H1 (cell line): ENCODE measurements at regions not wholly inside any gene's neighbourhood (a gene's known extent, or its start where the extent isn't known, plus 50 kb on each side); places are given as distances from the start of the nearest gene placed in this dataset.
"Not testable (repeated sequence)": the region's sequence is repeated elsewhere in the genome, so short reads cannot be mapped to it uniquely, and the experiment has no call there.

Experiments
- CTCF ChIA-PET: fragments of 300-600 bp; sonication (Branson Sonifier 250); formaldehyde crosslinking; loops from one replicate; lab custom pipeline; 2021; ENCODE audit not compliant: partially characterized antibody; lab: Charles Lee
- POLR2A ChIA-PET: fragments of 300-600 bp; sonication (Branson Sonifier 250); formaldehyde crosslinking; loops from one replicate; lab custom pipeline; 2021; ENCODE audit warnings: inconsistent platforms; ENCODE audit not compliant: partially characterized antibody; lab: Charles Lee
- DNase-seq, 2 experiments: peaks; one replicate each; pipeline versions ENCODE4 v3.0.0 to v3.0.0-alpha.2; 2010 to 2022; ENCODE audit warnings: low spot score in 2 of 2, low read depth in 1 of 2, mixed read lengths in 1 of 2
- FAIRE-seq: peaks from 2 replicates; lab custom pipeline; 2011; peaks lifted over from hg19 to GRCh38; lab: Jason Lieb, UNC
- H2AFZ ChIP-seq: 2 replicates; pipeline ENCODE4 v1.8.1; 2012; ENCODE audit warnings: low read length, inconsistent platforms
- H2AK5ac ChIP-seq: 2 replicates; pipeline ENCODE4 v1.6.1; 2013; ENCODE audit warnings: low read depth, low read length
- H2BK120ac ChIP-seq: replicated peaks from 2 replicates; pipeline ENCODE3; 2013; ENCODE audit warnings: low read depth, low read length, inconsistent platforms
- H2BK12ac ChIP-seq: 2 replicates; pipeline ENCODE4 v1.6.1; 2013; ENCODE audit warnings: low read depth, low read length
- H2BK15ac ChIP-seq: 2 replicates; pipeline ENCODE4 v1.6.1; 2013; ENCODE audit warnings: low read length
- H2BK20ac ChIP-seq: 2 replicates; pipeline ENCODE4 v1.6.1; 2013; ENCODE audit warnings: low read length
- H2BK5ac ChIP-seq: 2 replicates; pipeline ENCODE4 v1.6.1; 2013; ENCODE audit warnings: low read depth, low read length
- H3K14ac ChIP-seq: 2 replicates; pipeline ENCODE4 v1.6.1; 2013; ENCODE audit warnings: inconsistent platforms; ENCODE audit not compliant: insufficient read length
- H3K18ac ChIP-seq: 2 replicates; pipeline ENCODE4 v1.6.1; 2013; ENCODE audit warnings: low read length; ENCODE audit errors: extremely low read depth
- H3K23ac ChIP-seq: 2 replicates; pipeline ENCODE4 v1.6.1; 2013; ENCODE audit warnings: inconsistent platforms; ENCODE audit not compliant: insufficient read length
- H3K23me2 ChIP-seq: 2 replicates; pipeline ENCODE4 v1.6.1; 2013; ENCODE audit warnings: low read depth, low read length
- H3K27ac ChIP-seq: 2 replicates; pipeline ENCODE4 v1.6.1; 2011; ENCODE audit warnings: low read depth, low read length, inconsistent platforms
- H3K27me3 ChIP-seq, 4 experiments: replicated peaks in 1 of 4; 1 replicate in 1 of 4; 2 replicates in 3 of 4; pipeline versions ENCODE4 v1.6.1 to v1.8.1; 2011 to 2013; ENCODE audit warnings: low read length in 3 of 4, mild to moderate bottlenecking in 3 of 4, inconsistent platforms in 2 of 4, mixed read lengths in 2 of 4, moderate library complexity in 1 of 4; ENCODE audit not compliant: control insufficient read depth in 3 of 4, insufficient read depth in 3 of 4; ENCODE audit errors: extremely low read depth in 1 of 4
- H3K36me3 ChIP-seq, 4 experiments: 2 replicates each; pipeline versions ENCODE4 v1.6.1 to v1.8.1; 2011 to 2013; ENCODE audit warnings: mild to moderate bottlenecking in 4 of 4, low read length in 3 of 4, moderate library complexity in 2 of 4, control low read depth in 1 of 4, inconsistent platforms in 1 of 4; ENCODE audit not compliant: insufficient read depth in 4 of 4, control insufficient read depth in 2 of 4
- H3K4ac ChIP-seq: replicated peaks from 2 replicates; pipeline ENCODE3; 2013; ENCODE audit warnings: low read length, low read depth, mixed read lengths, inconsistent platforms; ENCODE audit not compliant: insufficient read length
- H3K4me1 ChIP-seq, 4 experiments: replicated peaks in 1 of 4; 1 replicate in 1 of 4; 2 replicates in 3 of 4; pipeline versions ENCODE4 v1.6.1 to v1.8.1; 2011 to 2013; ENCODE audit warnings: low read length in 3 of 4, inconsistent platforms in 2 of 4, mixed read lengths in 1 of 4; ENCODE audit not compliant: insufficient read depth in 4 of 4, control insufficient read depth in 3 of 4
- H3K4me2 ChIP-seq, 2 experiments: 2 replicates each; pipeline versions ENCODE4 v1.6.1 to v1.8.1; 2011 to 2013; ENCODE audit warnings: low read depth in 2 of 2, low read length in 2 of 2, control low read depth in 1 of 2, inconsistent platforms in 1 of 2, mild to moderate bottlenecking in 1 of 2; ENCODE audit not compliant: insufficient read depth in 1 of 2
- H3K4me3 ChIP-seq, 4 experiments: fragments of 200-600, 300-600 bp in 1 of 4; sonication (generic), shearing (Covaris generic), sonication (Bioruptor Twin) in 1 of 4; 2 replicates each; pipeline versions ENCODE4 v1.5.1 to v1.8.1; 2011 to 2016; ENCODE audit warnings: low read length in 4 of 4, low read depth in 3 of 4, control low read depth in 2 of 4, inconsistent platforms in 2 of 4, mild to moderate bottlenecking in 2 of 4, mixed read lengths in 1 of 4, moderate library complexity in 1 of 4; ENCODE audit not compliant: insufficient read depth in 2 of 4; ENCODE audit errors: extremely low read depth in 1 of 4
- H3K56ac ChIP-seq: replicated peaks from 2 replicates; pipeline ENCODE3; 2013; ENCODE audit warnings: low read depth, mild to moderate bottlenecking, mixed read lengths, low read length, inconsistent platforms; ENCODE audit not compliant: insufficient read length
- H3K79me1 ChIP-seq: 2 replicates; pipeline ENCODE4 v1.6.1; 2013; ENCODE audit warnings: low read depth, low read length, control low read depth
- H3K79me2 ChIP-seq, 2 experiments: 2 replicates each; pipeline versions ENCODE4 v1.6.1 to v1.8.1; 2012 to 2013; ENCODE audit warnings: low read length in 2 of 2, mild to moderate bottlenecking in 2 of 2, inconsistent platforms in 1 of 2; ENCODE audit not compliant: insufficient read depth in 2 of 2, control insufficient read depth in 1 of 2
- H3K9ac ChIP-seq, 4 experiments: replicated peaks in 1 of 4; 1 replicate in 1 of 4; 2 replicates in 3 of 4; pipeline versions ENCODE4 v1.6.1 to v1.8.1; 2011 to 2013; ENCODE audit warnings: low read depth in 3 of 4, low read length in 3 of 4, control low read depth in 2 of 4, mild to moderate bottlenecking in 2 of 4, moderate library complexity in 2 of 4, inconsistent platforms in 1 of 4; ENCODE audit errors: extremely low read depth in 1 of 4
- H3K9me3 ChIP-seq, 2 experiments: 2 replicates each; pipeline versions ENCODE4 v1.6.1 to v1.8.1; 2012 to 2013; ENCODE audit warnings: mild to moderate bottlenecking in 2 of 2, moderate library complexity in 2 of 2, control low read depth in 1 of 2, inconsistent platforms in 1 of 2, low read depth in 1 of 2, low read length in 1 of 2, mixed read lengths in 1 of 2; ENCODE audit not compliant: insufficient read depth in 2 of 2
- H4K20me1 ChIP-seq, 2 experiments: replicated peaks in 1 of 2; 2 replicates each; pipeline versions ENCODE3 to v1.8.1; 2011 to 2013; ENCODE audit warnings: inconsistent platforms in 2 of 2, low read length in 2 of 2, mild to moderate bottlenecking in 1 of 2; ENCODE audit not compliant: insufficient read depth in 2 of 2, control insufficient read depth in 1 of 2
- H4K5ac ChIP-seq: 2 replicates; pipeline ENCODE4 v1.6.1; 2013; ENCODE audit warnings: low read length, low read depth, mixed read lengths, inconsistent platforms; ENCODE audit not compliant: insufficient read length
- H4K8ac ChIP-seq: 2 replicates; pipeline ENCODE4 v1.8.0; 2013; ENCODE audit warnings: mild to moderate bottlenecking, moderate library complexity, low read length, inconsistent platforms; ENCODE audit not compliant: insufficient read depth; ENCODE audit errors: extremely low read depth
- H4K91ac ChIP-seq: replicated peaks from 2 replicates; pipeline ENCODE3; 2013; ENCODE audit warnings: low read length, mixed read lengths, inconsistent platforms; ENCODE audit not compliant: insufficient read length
- WGBS, 2 experiments: shearing (Covaris generic) in 1 of 2; methylation state at CpG; one replicate each; pipeline versions ENCODE4 v1.1.6 to v1.1.7; 2013 to 2015; ENCODE audit warnings: low lambda C conversion rate in 2 of 2, mixed read lengths in 2 of 2, inconsistent platforms in 1 of 2, low coverage in 1 of 2, missing lambda C conversion rate in 1 of 2; ENCODE audit not compliant: insufficient replicate concordance in 2 of 2, insufficient coverage in 1 of 2, insufficient read length in 1 of 2; ENCODE audit errors: extremely low coverage in 1 of 2, missing lambda C conversion rate in 1 of 2; 5-methylcytosine and 5-hydroxymethylcytosine counted together

DNA sequence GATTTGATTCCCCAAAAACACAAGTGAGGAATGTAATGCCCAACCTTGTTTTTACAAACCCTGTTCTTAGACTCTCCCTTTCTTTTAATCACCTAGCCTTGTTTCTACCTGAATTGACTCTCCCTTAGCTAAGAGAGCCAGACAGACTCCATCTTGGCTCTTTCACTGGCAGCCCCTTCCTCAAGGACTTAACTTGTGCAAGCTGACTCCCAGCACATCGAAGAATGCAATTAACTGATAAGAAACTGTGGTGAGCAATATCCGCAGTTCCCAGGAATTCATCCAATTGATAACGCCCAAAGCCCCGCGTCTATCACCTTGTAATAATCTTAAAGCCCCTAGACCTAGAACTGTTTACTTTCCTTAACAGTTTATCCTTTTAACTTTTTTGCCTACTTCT, 120.2 kb upstream of the DEFB108B start:
- H4K91ac ChIP-seq, H2AK5ac ChIP-seq, H3K79me2 ChIP-seq, H3K23ac ChIP-seq, H2BK12ac ChIP-seq, FAIRE-seq, H3K56ac ChIP-seq, H3K27ac ChIP-seq, H3K9me3 ChIP-seq, H3K36me3 ChIP-seq, H3K14ac ChIP-seq, H4K20me1 ChIP-seq, CTCF ChIA-PET, H3K9ac ChIP-seq, H3K18ac ChIP-seq, H2BK20ac ChIP-seq, POLR2A ChIA-PET, H2AFZ ChIP-seq, H3K4me3 ChIP-seq, H3K79me1 ChIP-seq, H2BK15ac ChIP-seq, H3K27me3 ChIP-seq, H2BK5ac ChIP-seq, H4K5ac ChIP-seq, H4K8ac ChIP-seq, H3K4me2 ChIP-seq, DNase-seq, H3K4ac ChIP-seq, H2BK120ac ChIP-seq, H3K23me2 ChIP-seq, H3K4me1 ChIP-seq: not testable (repeated sequence)
- WGBS, 2 experiments = 100% methylated on average over 5 of the region's 5 CpGs; no CpG with 5 or more reads in 1 of the 2 experiments

DNA sequence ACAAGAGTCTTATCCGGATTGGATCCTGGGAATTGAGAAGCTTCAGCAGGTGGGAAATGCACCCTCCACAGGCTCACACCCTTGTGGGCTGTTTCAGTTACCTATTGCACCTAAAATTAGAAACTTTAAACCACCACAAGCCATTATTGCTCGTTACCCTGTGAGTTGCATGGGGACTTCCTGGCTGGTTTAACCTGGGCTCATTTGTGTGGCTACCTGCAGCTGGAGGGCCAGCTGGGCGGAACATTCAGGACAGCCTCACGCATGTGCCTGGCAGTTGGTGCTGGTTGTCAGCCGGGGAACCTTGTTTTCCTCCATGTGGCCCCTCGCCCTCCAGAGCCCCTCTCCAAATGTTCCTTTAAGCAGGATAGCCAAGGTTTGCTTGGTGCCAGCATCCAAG, 118.5 kb upstream of the DEFB108B start:
- H3K4me1 ChIP-seq, H3K27ac ChIP-seq, H3K18ac ChIP-seq, H2BK12ac ChIP-seq, H3K14ac ChIP-seq, H3K9me3 ChIP-seq, H2BK5ac ChIP-seq, H2BK120ac ChIP-seq, H4K5ac ChIP-seq, H3K4ac ChIP-seq, H4K20me1 ChIP-seq, H4K91ac ChIP-seq, H3K4me2 ChIP-seq, POLR2A ChIA-PET, CTCF ChIA-PET, H3K27me3 ChIP-seq, H3K79me2 ChIP-seq, H3K79me1 ChIP-seq, H4K8ac ChIP-seq, H2AK5ac ChIP-seq, H2AFZ ChIP-seq, FAIRE-seq, DNase-seq, H3K4me3 ChIP-seq, H3K23me2 ChIP-seq, H3K9ac ChIP-seq, H3K36me3 ChIP-seq, H3K23ac ChIP-seq, H2BK15ac ChIP-seq, H2BK20ac ChIP-seq, H3K56ac ChIP-seq: not testable (repeated sequence)
- WGBS, 2 experiments = 98% methylated on average over 5 of the region's 6 CpGs; no CpG with 5 or more reads in 1 of the 2 experiments
